HG02973 (cell line): ENCODE measurements at regions not wholly inside any gene's neighbourhood (a gene's known extent, or its start where the extent isn't known, plus 50 kb on each side); places are given as distances from the start of the nearest gene placed in this dataset.

Source experiments
- ATAC-seq: cut with Tn5 transposase; IDR thresholded peaks from one replicate; pipeline ENCODE4 v1.9.1; 2021; ENCODE audit warnings: moderate library complexity; ENCODE audit not compliant: unreplicated experiment

DNA sequence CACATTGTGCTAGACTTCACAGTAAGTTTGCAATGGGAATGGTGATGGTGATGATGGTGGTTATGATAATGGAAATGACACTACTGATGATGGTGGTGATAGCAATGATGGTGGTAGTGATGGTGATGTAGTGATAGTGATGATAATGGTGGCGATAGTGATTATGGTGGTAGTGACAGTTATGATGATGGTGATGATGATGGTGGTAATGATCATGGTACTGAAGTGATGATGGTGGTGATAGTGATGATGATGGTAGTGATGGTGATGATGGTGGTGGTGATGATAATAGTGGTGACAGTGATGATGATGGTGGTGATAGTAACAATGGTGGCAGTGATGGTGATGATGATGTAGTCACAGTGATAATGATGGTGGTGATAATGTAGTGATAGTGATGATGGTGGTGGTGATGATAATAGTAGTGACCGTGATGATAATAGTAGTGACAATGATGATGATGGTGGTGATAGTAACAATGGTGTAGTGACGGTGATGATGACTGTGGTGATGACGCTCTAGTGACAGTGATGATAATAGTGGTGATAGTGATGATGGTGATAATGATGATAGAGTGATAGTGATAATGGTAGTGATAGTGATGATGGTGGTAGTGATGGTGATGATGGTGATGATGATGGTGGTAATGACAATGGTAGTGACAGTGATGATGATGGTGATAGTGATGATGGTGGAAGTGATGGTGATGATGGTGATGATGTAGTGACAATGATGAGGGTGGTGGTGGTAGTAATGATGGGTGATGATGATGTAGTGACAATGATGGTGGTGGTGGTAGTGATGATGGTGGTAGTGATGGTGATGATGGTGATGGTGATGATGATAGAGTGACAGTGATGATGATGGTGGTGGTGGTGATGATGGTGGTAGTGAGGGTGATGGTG, 222.9 kb upstream of the PWP1 start:
- no peak for ATAC-seq

DNA sequence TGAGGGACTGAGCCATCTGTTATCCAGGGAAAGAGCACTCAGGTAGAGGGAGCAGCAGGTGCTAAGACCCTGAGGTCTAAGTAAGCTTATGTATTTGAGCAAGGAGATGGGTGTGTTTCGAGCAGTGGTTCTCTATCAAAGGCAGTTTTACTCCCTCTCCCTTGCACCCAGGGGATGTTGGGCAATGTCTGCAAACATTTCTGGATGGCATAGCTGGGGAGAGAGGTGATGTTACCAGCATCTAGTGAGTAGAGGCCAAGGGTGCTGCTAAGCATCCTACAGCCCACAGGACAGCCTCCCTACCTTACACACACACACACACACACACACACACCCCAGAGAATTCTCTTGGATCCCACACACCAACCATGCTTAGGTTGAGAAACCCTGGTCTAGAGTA, 221.0 kb upstream of the PWP1 start:
- peak; percentile 4 for ATAC-seq

DNA sequence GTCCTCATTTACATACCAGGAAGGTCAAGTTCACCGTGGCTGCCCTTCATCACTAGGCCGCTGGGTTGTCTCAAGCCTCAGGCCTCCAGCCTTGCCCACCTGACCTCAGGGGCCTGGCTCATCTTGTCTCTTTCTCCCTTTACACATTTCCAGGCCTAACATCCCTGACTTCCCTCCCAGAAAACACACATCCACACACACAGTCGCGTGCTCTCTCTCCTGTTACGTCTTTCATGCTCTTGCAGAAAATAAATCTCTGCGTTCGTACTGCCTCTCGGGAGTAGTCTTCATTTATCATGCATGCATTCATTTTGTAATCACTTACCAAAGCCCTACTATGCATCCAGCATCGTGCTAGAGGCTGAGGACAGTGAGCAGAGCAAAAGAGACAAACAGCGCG, 220.0 kb upstream of the PWP1 start:
- ATAC-seq, result no peak

DNA sequence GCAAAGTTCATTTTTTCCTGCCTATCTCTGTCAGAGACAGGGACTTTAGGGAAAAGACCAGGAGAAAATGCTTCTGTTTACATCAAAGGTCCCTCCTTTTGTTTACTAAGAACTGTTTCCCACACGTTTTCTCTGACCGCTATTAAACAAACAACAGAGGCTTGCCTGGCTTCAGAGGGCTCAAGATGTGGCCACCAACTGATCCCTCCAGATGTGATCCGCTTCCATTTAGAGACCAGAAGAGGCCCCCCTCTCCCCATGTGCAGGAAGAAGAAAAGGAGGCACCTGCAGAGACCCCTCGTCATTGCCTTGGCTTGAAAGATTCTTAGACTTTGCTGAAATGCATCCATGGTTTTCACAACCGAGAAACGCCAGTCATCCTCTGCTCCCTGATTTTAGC, 217.9 kb upstream of the PWP1 start:
- no peak for ATAC-seq

DNA sequence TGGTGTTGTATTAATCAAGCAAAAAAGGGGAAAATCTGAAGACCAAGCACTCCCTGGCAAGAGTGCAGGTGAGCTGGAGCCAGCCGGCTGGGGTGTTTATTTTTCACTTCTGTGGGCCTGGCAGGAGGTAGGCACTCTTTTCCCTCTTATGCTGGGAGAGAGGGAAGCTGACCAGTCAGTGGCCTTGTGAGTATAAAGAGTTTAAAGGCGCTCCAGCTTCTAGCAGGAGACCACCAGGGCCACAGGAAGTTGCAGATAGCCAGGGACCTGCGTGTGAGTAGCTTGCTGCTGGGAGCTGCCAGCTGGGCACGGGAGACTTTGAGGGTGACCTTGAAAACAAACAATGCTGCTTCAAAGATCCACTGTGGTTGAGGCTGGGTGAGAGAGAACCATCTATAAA, 217.4 kb upstream of the PWP1 start:
- ATAC-seq, result no peak

DNA sequence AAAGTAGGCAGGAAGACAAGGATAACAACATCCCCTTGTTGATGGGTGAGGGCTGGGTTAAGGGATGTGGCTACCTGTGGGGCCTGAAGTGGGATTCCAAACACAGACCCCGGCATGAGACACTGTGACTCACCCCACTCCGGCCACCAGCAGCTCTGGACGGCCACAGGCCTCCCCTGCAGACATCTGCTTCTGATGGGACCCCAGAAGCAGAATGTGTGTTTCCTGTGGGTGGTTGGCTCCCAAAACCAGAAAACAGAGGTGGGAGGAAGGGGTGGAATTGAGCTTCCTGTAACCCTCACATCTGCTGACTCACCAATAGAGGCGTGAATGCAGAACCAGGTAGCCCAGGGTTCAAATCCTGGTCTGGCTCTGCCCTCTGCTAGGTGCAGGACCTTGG, 216.6 kb upstream of the PWP1 start:
- ATAC-seq, result no peak

DNA sequence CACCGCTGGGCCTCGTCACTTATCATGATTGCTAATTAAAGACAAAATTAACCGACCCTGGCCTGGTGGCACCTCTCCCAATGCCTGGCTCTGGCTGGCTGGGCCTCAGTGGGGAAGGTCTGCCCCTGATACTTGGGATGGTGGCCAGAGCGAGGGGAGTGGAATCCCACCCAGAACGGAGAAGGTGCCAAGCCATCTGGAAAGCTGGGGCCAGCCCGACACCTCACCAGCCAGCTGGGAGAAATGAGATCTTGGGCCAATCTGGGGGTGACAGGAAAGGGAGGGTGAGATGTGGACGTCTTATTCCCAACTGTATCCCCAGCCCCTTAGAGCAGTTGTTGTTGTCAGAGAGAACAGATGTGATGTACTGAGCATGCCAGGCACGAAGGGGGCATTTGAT, 215.0 kb upstream of the PWP1 start:
- no peak for ATAC-seq

DNA sequence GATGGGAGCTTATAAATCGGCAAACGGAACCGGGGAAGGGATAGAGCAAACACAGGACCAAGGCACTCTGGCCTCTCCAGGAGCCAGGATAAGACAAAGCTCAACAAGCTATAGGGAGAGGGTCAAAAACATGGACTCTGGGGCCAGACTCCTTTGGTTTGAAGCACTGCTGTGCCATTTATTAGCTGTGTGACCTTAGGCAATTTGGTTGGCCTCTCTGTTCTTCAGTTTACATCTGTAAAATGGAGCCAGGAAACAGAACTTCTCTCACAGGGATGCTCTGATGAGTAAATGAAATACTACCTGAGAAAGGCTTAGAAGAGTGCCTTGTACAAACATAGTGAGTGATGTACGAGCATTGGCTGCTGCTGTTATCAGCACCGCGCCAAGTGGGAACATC, 213.3 kb upstream of the PWP1 start:
- ATAC-seq, result no peak

DNA sequence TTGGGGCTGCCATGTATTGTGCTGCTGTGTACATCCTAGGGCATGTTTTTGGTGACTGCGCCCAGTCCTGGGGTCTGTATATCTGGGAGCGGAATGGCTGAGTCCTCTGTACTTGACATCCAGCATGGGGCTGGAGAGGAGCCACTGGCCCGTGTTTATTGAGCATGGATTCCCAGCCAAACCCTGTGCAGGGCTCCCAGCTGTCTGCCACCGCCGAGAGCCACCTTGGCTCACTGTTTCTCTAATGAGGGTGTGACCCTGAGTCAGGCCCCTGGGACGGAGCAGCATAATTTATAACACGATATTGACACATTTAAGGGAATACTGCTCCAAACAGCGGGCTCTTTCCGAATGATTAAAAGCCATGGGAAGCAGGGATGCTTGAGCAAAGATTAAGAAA, 211.5 kb upstream of the PWP1 start:
- ATAC-seq, result no peak

DNA sequence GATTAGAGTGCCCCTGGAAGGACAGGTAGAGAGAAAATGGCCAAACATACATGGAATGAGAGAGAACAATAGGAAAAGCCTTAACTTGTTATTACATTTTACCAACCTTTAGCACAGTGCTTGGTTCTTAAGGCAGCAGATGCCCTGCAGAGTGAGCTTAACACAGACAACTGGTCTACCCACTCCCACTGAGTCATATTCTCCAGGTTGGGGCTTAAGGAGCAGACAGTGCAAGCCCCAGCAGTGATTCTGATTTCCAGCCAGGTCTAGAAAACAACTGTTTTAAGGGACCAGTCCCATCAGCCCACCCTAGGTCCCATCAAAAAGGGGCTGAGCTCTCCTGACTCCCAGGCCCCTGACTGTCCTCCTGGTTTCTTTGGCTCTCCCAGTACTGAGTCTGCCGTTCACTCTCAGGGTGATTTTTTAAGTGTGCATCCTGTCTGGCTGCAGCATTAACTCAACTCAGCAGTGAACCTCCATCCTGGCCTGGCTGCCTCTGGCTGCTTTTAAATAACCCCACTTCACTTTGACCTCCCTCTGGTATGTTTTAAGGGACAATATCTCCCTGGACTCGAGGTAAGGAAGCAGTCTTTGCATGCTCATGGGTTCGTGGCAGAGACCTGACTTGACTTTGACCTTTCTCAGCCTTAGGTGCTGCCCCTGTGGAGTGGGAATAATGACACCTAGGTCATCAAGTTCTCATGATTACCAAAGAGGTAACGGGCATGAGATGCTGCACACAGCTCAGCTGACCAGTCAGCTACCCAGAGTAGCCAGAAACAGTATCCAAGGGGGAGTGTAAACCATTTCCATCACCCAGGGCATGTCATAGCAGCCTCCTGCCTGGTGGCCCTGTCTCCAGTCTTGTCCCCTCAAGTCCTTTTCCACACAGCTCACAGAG, 210.7 kb upstream of the PWP1 start:
- ATAC-seq, result no peak

DNA sequence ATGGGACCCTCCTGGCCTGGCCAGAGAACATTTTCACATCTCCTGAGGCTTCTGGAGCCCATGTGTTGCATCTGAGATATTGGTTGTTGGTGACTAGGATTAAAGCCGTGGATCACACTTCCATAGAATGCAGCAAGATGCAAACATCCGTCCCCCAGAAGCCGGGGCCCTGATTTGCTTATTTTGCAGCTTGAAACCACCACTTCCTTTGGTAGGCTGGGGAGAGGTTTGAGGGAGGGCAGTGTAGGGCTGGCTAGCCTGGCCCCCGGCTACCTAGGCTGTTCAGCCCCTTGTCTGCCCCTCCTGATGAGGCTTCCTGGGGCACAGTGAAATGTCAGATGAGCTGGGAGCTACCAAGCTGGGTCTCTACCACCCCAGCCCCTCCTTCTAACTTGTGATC, 209.7 kb upstream of the PWP1 start:
- ATAC-seq, result no peak

DNA sequence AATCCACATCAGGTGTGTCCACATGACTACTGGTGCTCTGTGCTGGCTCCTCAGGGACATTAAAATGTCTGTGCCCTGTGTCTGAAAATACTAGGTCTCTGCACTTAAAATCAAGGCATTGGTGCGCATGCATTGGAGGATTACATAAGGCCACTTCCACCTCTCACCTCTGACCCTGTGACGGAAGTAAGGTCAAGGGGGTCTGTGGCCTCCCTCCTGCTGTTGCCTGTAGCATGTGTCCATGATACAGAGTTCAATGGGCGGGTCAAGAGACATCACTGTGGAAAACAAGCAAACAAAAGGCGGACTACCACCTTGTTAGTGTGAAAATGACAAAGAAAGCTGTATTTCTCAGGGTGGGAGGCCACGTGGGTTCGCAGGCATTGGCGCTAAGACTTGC, 208.6 kb upstream of the PWP1 start:
- ATAC-seq, result no peak

DNA sequence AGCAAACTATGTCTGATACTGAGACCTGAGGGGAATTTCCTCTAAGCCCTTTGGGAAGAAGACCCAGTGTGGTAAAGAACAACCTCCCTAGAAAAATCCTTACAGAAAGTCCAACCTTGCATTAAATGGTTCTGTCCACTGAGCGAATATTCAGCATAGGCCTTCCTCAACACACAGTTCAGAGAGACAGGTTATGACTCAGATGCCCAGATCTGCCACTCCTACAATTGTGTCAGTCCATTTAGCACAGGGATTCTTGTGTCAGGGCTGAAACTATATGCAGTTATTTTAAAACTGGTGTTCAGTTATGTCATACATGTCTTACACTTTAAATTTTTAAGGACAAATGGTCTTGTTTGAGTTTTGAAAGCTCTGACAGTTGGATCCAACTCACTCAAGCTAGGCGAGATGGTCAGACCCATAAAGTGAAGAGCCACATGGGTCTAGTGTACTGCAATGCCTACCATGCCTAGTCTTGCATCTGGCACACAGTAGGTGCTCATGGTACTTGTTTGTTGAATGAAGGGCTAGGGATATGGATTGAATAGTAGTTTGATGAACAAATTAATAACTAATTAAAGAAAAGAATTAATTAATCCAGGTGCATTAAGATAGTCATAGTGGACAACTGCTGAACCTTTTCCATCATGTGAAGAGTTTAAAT, 207.5 kb upstream of the PWP1 start:
- ATAC-seq, result no peak

DNA sequence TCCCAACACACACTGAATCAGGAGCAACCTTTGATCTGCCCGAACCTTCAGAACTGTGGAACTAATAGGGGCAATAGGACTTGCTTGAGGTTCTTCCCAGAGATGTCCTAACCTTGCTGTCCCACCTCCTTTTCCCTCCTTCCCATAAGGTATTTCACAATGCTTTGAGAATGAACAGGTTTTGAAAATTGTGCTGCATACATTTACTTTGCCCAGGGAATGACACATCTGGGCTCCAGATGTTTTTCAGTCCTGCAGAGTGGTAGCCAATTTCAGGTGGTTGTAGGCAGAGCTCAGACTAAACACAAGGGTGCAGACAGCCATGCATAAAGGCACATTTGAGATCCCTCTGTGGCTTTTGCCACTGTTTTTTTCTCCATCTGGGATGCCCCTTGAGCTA, 206.7 kb upstream of the PWP1 start:
- ATAC-seq, result no peak

DNA sequence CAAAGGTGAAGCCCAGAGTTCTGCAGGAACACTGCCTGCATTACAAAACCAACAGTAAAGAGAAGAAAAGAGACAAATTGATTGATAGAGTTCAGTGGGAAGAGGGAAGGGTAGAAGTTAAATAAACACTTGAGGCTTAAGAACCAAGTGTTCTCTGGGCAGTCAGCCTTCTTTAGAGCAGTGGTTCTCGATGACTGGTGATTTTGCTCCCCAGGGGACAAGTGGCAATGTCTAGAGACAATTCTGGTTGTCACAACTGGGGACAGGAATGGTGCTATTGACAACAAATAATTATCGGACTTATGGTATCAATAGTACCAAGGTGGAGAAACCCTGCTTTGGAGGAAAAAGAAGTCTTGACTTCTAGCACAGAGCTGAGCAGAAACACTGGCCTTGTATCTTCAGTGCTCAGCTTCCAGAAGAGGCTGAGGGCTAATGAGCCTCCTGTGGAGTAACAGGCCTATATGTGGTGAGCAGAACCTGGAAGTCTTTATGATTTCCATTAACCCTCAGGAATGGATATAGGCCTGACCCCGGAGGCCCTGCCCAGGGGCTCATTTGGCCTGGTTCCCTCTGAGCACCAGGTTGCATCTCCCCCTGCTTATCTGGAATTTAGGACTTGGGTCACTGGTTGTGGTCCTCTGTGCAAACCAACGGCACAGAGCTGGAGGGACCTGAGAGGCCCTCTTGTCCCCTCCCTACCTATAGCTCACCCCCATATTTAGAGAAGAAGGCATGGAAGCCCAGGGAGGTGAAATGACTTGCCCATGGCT, 204.6 kb upstream of the PWP1 start:
- ATAC-seq, result no peak

DNA sequence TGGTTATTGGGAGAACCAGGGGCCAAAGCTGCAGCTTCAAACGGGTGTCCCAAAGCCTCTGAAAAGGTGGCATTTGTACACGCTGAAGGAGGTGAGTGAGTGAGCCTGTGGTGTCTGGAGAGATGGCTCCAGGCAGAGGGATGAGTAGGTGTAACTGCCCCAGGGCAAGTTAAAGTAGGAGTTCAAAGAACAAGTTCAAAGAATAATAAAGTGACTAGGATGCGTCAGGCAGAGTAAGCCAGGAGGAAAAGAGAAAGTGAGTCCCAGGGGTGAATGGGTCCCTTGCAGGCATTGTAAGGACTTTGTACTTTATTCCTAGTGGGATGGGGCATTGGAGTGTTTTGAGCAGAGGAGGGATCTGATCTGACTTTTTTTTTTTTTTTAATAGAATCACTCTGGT, 201.4 kb upstream of the PWP1 start:
- ATAC-seq, result no peak

DNA sequence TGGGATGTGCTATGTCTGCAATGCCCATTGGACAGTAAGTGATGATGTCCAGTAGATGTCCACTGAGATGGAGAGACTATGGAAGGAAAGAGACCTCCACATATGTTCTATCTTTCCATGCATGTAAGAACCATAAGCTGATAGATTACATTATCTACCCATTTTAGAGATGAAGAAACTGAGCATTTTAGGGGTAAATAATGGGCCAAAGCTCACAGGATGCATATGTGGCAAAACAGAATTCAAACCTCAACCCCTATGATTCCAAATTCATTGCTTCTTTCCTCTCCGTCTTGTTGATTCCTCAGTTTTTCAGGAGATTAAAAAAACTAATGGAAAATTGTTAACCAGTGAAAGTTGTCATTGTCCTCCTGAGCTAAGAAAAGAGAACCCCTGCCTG, 200.7 kb upstream of the PWP1 start:
- no peak for ATAC-seq

DNA sequence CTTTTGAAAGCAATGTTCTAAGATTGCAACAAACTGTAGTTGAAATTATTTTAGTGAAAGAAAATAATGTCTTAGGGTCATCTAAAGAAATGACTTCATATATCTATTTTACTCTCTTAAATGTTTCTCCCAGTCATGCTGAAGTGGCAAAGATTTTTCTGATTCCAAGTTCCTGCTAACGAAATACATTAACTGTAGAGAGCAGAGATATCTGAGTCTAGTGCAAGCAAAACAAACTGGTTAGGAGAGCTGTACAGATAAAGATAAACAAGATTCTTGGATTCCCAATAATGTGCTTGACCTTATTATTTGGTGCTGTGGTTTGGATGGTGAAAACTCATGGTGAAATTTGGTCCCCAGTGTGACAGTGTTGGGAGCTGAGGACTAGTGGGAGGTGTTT, 199.9 kb upstream of the PWP1 start:
- no peak for ATAC-seq

DNA sequence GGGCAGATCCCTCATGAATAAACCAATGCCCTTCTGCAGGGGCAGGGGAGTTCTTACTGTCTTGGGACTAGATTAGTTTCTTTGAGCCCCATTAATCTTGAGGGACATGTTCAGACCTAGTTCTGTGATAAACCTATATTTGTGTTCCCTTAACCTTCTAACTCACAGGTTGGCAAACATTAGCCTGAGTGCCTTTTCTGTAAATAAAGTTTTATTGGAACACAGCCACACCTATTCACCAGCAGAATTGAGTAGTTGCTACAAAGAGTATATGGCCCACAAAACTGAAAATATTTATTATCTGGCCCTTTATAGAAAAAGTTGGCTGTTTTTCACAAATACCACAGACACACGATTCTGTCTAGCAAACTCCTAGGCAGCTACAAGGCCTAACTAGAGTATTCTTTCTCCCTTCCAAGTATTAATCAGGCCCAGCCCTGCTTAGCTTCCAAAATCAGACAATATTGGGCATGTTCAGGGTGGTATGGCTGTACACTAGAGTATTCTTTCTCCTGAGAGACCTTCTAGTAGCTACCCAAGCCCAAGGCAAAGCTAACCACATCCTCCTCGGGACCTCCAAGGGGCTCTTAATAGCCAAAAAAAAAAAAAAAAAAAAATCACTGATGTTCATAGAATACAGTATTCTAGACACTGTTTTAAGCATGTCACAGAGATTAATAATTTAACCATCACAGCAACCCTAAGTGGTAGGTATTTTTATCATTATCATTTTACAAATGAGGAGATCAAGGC, 199.3 kb upstream of the PWP1 start:
- ATAC-seq, result no peak

DNA sequence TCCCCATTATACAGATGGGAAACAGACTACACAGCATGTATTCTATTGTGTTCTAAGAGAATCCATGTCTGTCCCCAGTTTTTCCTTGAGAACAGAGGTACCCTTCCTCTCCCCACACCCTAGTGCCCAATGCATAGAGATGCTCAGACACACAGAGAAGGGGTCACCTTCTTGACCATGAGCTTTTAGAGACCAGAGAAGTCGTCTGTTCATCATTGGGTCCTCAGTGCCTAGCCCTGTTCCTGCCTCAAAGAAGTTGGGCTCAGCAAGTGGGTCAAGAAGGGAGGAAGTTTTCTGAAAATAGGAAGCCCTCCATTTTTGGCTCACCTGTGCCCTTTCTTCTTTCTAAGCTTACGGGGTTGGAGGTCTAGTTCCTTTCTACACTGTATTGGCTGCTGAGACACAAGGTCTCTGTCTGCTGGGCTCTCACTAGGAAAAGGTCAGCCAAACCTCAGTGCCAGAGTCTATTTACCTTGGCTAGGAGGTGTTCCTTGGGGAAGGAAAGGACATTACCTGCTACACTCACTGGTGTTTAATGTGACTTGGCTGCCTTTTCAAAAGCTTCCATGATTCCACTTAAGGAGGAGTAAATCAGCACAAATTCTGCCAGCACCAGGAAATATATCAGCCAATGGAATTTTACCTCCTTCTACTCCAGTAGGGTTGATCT, 198.5 kb upstream of the PWP1 start:
- ATAC-seq, result no peak
